H1 (cell line): ENCODE measurements at regions not wholly inside any gene's neighbourhood (a gene's known extent, or its start where the extent isn't known, plus 50 kb on each side); places are given as distances from the start of the nearest gene placed in this dataset.

ENCODE experiments used
- CEBPB ChIP-seq: IDR thresholded peaks from 2 replicates; pipeline ENCODE4 v1.6.1; 2012; ENCODE audit warnings: low read depth, low read length
- CTBP2 ChIP-seq: IDR thresholded peaks from 2 replicates; pipeline ENCODE4 v1.7.0; 2011; ENCODE audit warnings: borderline replicate concordance, mild to moderate bottlenecking, moderate library complexity, mixed read lengths, low read length; ENCODE audit not compliant: insufficient read depth, insufficient read length
- EZH2 ChIP-seq: fragments of 200-600 bp; sonication (generic); IDR thresholded peaks from 2 replicates; pipeline ENCODE4 v1.7.1; 2012; ENCODE audit warnings: low read depth, mild to moderate bottlenecking, moderate library complexity, low read length, inconsistent platforms; ENCODE audit not compliant: severe bottlenecking
- RBBP5 ChIP-seq: IDR thresholded peaks from 2 replicates; pipeline ENCODE4 v1.7.1; 2012; ENCODE audit warnings: low read depth, mild to moderate bottlenecking, inconsistent platforms, low read length, moderate library complexity, borderline replicate concordance
- TAF7 ChIP-seq: optimal IDR thresholded peaks from 2 replicates; pipeline ENCODE3; 2011; ENCODE audit warnings: low read depth, mild to moderate bottlenecking, inconsistent platforms, low read length, moderate library complexity, borderline replicate concordance
- TF ChIP-seq, protein P1 (sequence below), 3 experiments: IDR thresholded peaks; 1 replicate in 2 of 3; 2 replicates in 1 of 3; pipeline versions ENCODE4 v1.5.1 to v1.6.1; 2011; ENCODE audit warnings: low read length in 3 of 3, mild to moderate bottlenecking in 3 of 3, inconsistent platforms in 2 of 3, low read depth in 1 of 3, moderate library complexity in 1 of 3; ENCODE audit not compliant: insufficient read depth in 1 of 3; ENCODE audit errors: control extremely low read depth in 1 of 3

DNA sequence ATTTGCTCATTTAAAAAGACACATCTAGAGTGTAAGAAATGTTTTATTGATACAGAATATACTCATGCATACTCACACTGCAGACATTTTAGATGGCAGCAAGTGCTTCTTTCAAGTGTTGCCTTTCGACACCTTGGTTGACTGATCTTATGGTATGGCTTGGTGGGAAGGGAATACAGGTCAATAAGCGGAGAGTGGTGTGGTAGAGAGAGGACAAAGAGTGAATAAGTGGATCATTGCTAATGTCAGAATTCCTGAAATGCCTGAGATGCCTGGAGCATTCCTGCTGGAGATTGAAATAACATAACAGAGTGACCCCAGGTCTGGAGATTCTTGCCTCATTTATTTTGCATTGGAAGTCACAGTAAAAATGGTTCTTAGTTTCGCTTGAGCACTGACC, 76.7 kb downstream of the RND3 start (continued):
- TF ChIP-seq CTBP2 = no peak
- TF ChIP-seq TAF7 = no peak
- no peak for TF ChIP-seq RBBP5
- peak; percentile 77 for TF ChIP-seq CEBPB
- no peak for TF ChIP-seq EZH2
- TF ChIP-seq, protein P1, sequence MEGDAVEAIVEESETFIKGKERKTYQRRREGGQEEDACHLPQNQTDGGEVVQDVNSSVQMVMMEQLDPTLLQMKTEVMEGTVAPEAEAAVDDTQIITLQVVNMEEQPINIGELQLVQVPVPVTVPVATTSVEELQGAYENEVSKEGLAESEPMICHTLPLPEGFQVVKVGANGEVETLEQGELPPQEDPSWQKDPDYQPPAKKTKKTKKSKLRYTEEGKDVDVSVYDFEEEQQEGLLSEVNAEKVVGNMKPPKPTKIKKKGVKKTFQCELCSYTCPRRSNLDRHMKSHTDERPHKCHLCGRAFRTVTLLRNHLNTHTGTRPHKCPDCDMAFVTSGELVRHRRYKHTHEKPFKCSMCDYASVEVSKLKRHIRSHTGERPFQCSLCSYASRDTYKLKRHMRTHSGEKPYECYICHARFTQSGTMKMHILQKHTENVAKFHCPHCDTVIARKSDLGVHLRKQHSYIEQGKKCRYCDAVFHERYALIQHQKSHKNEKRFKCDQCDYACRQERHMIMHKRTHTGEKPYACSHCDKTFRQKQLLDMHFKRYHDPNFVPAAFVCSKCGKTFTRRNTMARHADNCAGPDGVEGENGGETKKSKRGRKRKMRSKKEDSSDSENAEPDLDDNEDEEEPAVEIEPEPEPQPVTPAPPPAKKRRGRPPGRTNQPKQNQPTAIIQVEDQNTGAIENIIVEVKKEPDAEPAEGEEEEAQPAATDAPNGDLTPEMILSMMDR (IDR thresholded peaks at IDR 0.05; ENCODE audit: control extremely low read depth in 1 of 3, insufficient read depth in 1 of 3, low read depth in 1 of 3, low read length in 3 of 3) = no peak
